Common myeloid progenitor, CD34-positive (primary cell): ENCODE measurements at regions not wholly inside any gene's neighbourhood (a gene's known extent, or its start where the extent isn't known, plus 50 kb on each side); places are given as distances from the start of the nearest gene placed in this dataset.

Source experiments
- CTCF ChIA-PET: fragments of 350-600 bp; sonication (Branson Sonifier 250); formaldehyde crosslinking; loops from one replicate; lab custom pipeline; 2021; ENCODE audit warnings: antibody characterized with exemption; lab: Charles Lee
- POLR2A ChIA-PET: fragments of 350-600 bp; sonication (Branson Sonifier 250); formaldehyde crosslinking; loops from one replicate; lab custom pipeline; 2021; ENCODE audit warnings: antibody characterized with exemption; lab: Charles Lee
- DNase-seq, 3 donors: peaks; one replicate each; pipeline versions ENCODE4 v3.0.0 to v3.0.0-alpha.2; 2013
- H3K27ac ChIP-seq, 2 experiments: 1 replicate in 1 of 2; 2 replicates in 1 of 2; pipeline ENCODE4 v1.7.0; 2013; ENCODE audit warnings: inconsistent platforms in 2 of 2, low read length in 2 of 2, mild to moderate bottlenecking in 2 of 2, low read depth in 1 of 2, moderate library complexity in 1 of 2; ENCODE audit not compliant: severe bottlenecking in 2 of 2, insufficient read depth in 1 of 2, poor library complexity in 1 of 2
- H3K27me3 ChIP-seq, 5 experiments: replicated peaks in 2 of 5; 1 replicate in 3 of 5; 2 replicates in 2 of 5; pipeline versions ENCODE4 v1.6.1 to v1.7.0; 2013; ENCODE audit warnings: low read length in 4 of 5, mild to moderate bottlenecking in 2 of 5, moderate library complexity in 2 of 5, inconsistent platforms in 1 of 5; ENCODE audit not compliant: insufficient read depth in 5 of 5, control insufficient read depth in 4 of 5
- H3K36me3 ChIP-seq, 4 experiments: 1 replicate in 2 of 4; 2 replicates in 2 of 4; pipeline versions ENCODE4 v1.6.1 to v1.7.0; 2013; ENCODE audit warnings: low read length in 3 of 4, control low read depth in 1 of 4, mild to moderate bottlenecking in 1 of 4; ENCODE audit not compliant: control insufficient read depth in 4 of 4, insufficient read depth in 4 of 4
- H3K4me1 ChIP-seq, 4 experiments: 1 replicate in 3 of 4; 2 replicates in 1 of 4; pipeline versions ENCODE4 v1.6.1 to v1.7.1; 2013; ENCODE audit warnings: low read length in 3 of 4, mild to moderate bottlenecking in 3 of 4, control low read depth in 1 of 4, inconsistent platforms in 1 of 4, moderate library complexity in 1 of 4; ENCODE audit not compliant: control insufficient read depth in 4 of 4, insufficient read depth in 4 of 4; ENCODE audit errors: control extremely low read depth in 1 of 4
- H3K4me3 ChIP-seq, 7 experiments: 1 replicate in 4 of 7; 2 replicates in 3 of 7; pipeline versions ENCODE4 v1.5.1 to v1.7.0; 2013; ENCODE audit warnings: mild to moderate bottlenecking in 7 of 7, low read length in 6 of 7, moderate library complexity in 6 of 7, inconsistent platforms in 2 of 7, low read depth in 2 of 7, control low read depth in 1 of 7; ENCODE audit not compliant: insufficient read depth in 4 of 7, control insufficient read depth in 1 of 7; ENCODE audit errors: extremely low read depth in 1 of 7
- H3K9me3 ChIP-seq, 5 experiments: 1 replicate in 4 of 5; 2 replicates in 1 of 5; pipeline versions ENCODE4 v1.6.1 to v1.7.1; 2013; ENCODE audit warnings: low read length in 4 of 5, mild to moderate bottlenecking in 2 of 5, inconsistent platforms in 1 of 5, low read depth in 1 of 5, moderate library complexity in 1 of 5; ENCODE audit not compliant: control insufficient read depth in 4 of 5, insufficient read depth in 2 of 5; ENCODE audit errors: control extremely low read depth in 1 of 5
- WGBS: methylation state at CpG from one replicate; pipeline ENCODE4 v1.1.5; 2013; ENCODE audit not compliant: insufficient coverage; 5-methylcytosine and 5-hydroxymethylcytosine counted together

GRCh38 chr4:110702326-110702725 lies 79.4 kb upstream of the PITX2 start:
- no peaks in the 10 kb centered on the region for H3K36me3 ChIP-seq
- ChIA-PET CTCF (no interaction called here), POLR2A (no interaction called here)
- H3K9me3 ChIP-seq: peaks cover 0 to 2% (median 0%) of the 10 kb centered on the region in 5 experiments
- no peaks in the 10 kb centered on the region for H3K27me3 ChIP-seq
- no peak overlapping the region for H3K27ac ChIP-seq
- 100% methylated on average over 6 of the region's 6 CpGs for WGBS
- no peak for DNase-seq
- H3K4me1 ChIP-seq: no peaks in the 10 kb centered on the region
- H3K4me3 ChIP-seq: no peak overlapping the region

GRCh38 chr4:110704748-110705439 lies 82.0 kb upstream of the PITX2 start:
- no peak for DNase-seq
- no peaks in the 10 kb centered on the region for H3K9me3 ChIP-seq

GRCh38 chr4:110705440-110705782 lies 82.5 kb upstream of the PITX2 start:
- no peaks in the 10 kb centered on the region for H3K9me3 ChIP-seq
- H3K4me1 ChIP-seq: no peaks in the 10 kb centered on the region
- POLR2A ChIA-PET: interaction anchor here (0.5 kb wide), 1 partner anchor 1703 kb away, joined by 3 read pairs; no protein-coding TSS in a partner anchor
- no peak for DNase-seq
- 80% methylated on average over 1 of the region's 4 CpGs for WGBS
- no peaks in the 10 kb centered on the region for H3K27me3 ChIP-seq
- H3K36me3 ChIP-seq: no peaks in the 10 kb centered on the region
- H3K4me3 ChIP-seq: no peak overlapping the region
- H3K27ac ChIP-seq: no peak overlapping the region
- CTCF ChIA-PET: no interaction called here

More at GRCh38 chr4:110704748-110705439, 82.0 kb upstream of the PITX2 start:
- ChIA-PET POLR2A (interaction anchor here (0.5 kb wide), 1 partner anchor 1703 kb away, joined by 3 read pairs; no protein-coding TSS in a partner anchor), CTCF (no interaction called here)
- H3K4me3 ChIP-seq: no peak overlapping the region
- no peak overlapping the region for H3K27ac ChIP-seq
- no peaks in the 10 kb centered on the region for H3K27me3 ChIP-seq
- no peaks in the 10 kb centered on the region for H3K36me3 ChIP-seq
- 67% methylated on average over 2 of the region's 7 CpGs for WGBS
- no peaks in the 10 kb centered on the region for H3K4me1 ChIP-seq

- WGBS: 93% methylated on average over 2 of the region's 2 CpGs
- no peak for DNase-seq
- no peaks in the 10 kb centered on the region for H3K9me3 ChIP-seq
- ChIA-PET POLR2A (no interaction called here), CTCF (no interaction called here)
- no peaks in the 10 kb centered on the region for H3K4me1 ChIP-seq
- H3K36me3 ChIP-seq: no peaks in the 10 kb centered on the region
- peaks cover 0 to 2% (median 0%) of the 10 kb centered on the region in 5 experiments for H3K27me3 ChIP-seq
- no peak overlapping the region for H3K27ac ChIP-seq
- H3K4me3 ChIP-seq: no peak overlapping the region
These were observed 87.2 kb upstream of the PITX2 start for GRCh38 chr4:110710070-110710469.

- Histone ChIP-seq H3K4me1 (no peaks in the 10 kb centered on the region), H3K9me3 (no peaks in the 10 kb centered on the region), H3K4me3 (no peak overlapping the region), H3K27ac (no peak overlapping the region), H3K36me3 (no peaks in the 10 kb centered on the region), H3K27me3 (peaks cover 0 to 2% (median 0%) of the 10 kb centered on the region in 5 experiments)
- DNase-seq: no peak
- ChIA-PET POLR2A (no interaction called here), CTCF (no interaction called here)
- WGBS: no CpG with 5 or more reads among the region's 3 CpGs
These were observed 89.6 kb upstream of the PITX2 start for GRCh38 chr4:110712486-110712885.

GRCh38 chr4:110730318-110730717 lies 107.4 kb upstream of the PITX2 start:
- H3K27ac ChIP-seq: no peak overlapping the region
- DNase-seq: no peak
- CTCF ChIA-PET: no interaction called here
- POLR2A ChIA-PET: no interaction called here
- no peaks in the 10 kb centered on the region for H3K27me3 ChIP-seq
- H3K9me3 ChIP-seq: no peaks in the 10 kb centered on the region
- H3K36me3 ChIP-seq: no peaks in the 10 kb centered on the region
- no peak overlapping the region for H3K4me3 ChIP-seq
- no CpG with 5 or more reads among the region's 3 CpGs for WGBS
- H3K4me1 ChIP-seq: no peaks in the 10 kb centered on the region

GRCh38 chr4:110733901-110734300 lies 111.0 kb upstream of the PITX2 start:
- DNase-seq: no peak
- H3K4me1 ChIP-seq: no peaks in the 10 kb centered on the region
- WGBS: 89% methylated on average over 4 of the region's 4 CpGs
- H3K36me3 ChIP-seq: no peaks in the 10 kb centered on the region
- H3K27me3 ChIP-seq: no peaks in the 10 kb centered on the region
- H3K27ac ChIP-seq: no peak overlapping the region
- H3K4me3 ChIP-seq: no peak overlapping the region
- H3K9me3 ChIP-seq: no peaks in the 10 kb centered on the region
- CTCF ChIA-PET: no interaction called here
- POLR2A ChIA-PET: no interaction called here
